Right hindlimb (tissue), 1 donor: ENCODE measurements at regions not wholly inside any gene's neighbourhood (a gene's known extent, or its start where the extent isn't known, plus 50 kb on each side); places are given as distances from the start of the nearest gene placed in this dataset.
A peak's percentile ranks its signal among the peaks of the same experiment; 100 is the strongest.

Source experiments
- DNase-seq: peaks from one replicate; pipeline ENCODE4 v3.0.0-alpha.2; 2018

DNA sequence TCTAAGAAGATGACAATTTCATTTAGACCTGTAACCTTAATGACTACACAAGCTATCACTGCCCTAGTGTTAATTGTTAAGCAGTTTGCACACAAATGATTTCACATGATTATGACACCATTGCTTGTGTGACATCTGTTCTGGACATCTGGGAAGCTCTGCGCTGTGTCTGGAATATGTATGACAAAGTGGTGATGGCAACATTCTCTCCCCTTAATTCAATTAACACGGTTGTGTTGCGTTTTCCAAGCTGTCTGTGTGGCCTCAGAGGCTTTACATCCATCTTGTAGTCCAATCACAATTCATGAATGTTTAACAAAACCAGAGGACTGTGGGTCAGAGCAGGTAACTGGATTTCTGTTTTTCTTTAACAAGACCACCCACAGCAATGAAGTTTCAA, 204.4 kb downstream of the COG6 start:
- DNase-seq, result no peak

DNA sequence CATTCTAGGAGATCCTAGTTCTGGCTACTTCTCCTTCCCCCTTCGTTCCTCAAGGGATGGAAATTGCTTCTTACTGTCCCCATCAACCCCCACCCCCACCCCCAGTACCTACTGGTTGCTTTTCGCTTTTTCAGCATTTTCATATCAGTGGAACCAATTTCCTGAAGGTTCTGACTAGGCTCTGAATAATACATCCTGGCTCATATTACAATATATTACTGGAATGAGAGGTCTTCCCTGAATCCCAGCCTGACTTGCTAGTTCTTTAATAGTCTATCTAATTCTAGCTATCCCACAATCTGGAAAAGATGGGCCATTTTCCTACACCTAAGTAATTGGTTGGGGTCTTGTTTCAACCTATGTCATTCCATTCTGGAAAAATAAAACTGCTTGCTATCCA, 207.4 kb downstream of the COG6 start:
- DNase-seq, result no peak

DNA sequence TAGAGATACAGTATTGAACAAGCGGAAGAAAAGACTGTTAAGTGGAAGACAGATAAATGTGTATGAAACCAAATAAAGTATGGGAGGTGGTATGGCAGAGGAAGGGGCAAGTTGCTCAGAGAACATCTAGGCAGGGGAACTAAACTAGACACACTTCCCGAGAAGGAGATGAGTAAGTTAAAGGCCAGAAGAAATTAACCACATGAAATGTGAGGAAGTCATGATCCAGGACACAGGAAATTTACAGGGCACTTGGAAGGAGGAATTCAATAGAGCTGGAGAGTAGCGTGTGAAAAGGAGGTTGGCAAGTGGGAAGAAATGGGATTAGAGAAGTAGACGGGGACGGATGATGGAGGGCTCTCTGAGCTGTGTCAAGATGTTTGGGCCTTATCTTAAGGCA, 208.8 kb downstream of the COG6 start:
- no peak for DNase-seq

DNA sequence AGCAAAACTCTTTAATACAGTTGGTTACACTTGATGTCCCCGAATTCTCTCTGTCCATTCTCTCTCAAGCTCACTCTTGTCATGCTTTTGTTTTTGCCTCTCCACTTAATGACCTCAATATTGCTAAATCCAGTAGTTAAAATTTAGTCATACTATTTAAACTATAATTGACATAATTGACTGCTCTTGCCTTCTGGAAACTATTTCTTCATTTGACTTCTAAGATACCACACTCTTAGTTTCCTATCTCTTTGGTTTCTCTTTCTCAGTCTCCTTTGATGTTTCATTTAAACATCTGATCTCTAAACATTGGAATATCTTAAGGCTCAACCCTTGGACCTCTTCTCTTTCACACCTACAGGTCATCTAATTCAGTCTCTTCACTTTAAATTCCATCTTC, 211.3 kb downstream of the COG6 start:
- no peak for DNase-seq

DNA sequence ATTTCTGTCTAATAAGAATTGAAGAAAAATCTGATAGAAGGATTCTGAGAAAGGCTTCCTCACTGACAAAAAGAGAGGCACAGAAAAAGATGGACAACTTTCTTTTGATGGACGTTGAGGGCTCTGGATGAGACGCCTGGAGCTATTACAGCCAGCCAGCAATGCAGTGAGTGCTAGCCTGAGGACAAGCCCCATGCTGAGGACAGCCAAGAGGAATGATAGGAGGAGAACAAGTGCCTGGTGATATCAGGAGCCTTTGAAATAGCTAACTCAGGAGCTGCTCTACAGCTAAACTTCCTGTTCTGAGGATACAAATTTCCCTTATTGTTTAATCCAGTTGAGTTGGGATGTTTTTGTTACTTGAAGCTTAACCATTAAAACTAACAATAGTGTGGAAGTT, 212.3 kb downstream of the COG6 start:
- DNase-seq, result no peak

DNA sequence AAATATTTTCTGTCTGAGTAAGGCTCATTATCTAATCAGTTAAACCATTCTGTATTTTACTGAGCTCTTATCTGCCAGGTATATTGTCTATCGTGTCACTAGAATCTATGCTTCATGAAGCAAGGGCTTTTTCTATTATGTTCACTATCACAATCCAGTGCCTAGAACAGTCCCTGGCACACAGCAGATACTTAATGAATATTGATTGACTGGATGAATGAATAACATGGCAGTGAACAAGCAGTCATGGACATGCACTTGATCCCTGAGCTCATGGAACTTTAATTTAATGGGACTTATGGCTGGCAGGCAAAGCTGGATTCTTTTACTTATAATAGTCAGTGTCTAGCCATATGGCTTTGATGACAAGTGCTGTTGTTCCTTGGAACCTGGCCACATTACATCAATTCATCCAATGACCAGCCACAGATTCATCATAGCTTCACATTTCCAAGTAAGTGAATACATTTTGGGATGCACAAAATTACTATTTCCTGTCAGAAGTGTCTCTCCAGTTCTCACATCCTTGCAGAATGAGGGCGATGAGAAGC, 214.8 kb downstream of the COG6 start:
- no peak for DNase-seq

DNA sequence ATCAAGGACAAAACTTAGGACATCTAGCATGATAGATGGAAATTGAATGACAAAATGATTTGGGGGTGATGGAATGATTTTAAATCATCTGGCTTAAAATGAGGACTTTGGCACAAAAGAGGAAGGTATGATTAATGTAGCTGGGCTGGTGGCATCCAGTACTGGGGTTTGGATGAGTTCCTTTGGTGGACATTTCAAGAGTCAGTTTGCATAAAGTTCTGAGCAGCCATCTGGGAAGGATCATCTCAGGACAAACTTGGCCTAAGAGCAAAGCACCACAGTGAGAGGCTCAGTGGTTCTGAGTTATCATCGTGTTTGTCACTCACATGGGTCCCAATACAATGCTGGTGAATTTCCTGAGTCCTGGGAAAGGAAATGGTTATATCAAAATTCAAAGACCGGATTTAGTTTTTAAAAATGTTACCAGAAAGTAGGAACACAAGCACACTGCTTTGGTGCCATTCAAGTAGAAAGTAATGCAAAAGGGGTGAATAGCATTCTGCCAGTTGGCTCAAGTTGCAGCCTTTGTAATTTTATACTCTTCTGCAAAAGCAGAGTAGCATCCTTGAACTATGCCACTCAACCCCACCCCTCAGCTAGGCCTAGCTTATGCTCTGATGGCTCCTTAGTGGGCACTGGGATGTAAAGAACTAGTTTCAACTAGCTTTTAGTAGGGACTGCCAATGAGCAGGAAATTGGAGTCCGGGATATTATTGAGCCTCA, 219.0 kb downstream of the COG6 start:
- DNase-seq, result no peak

DNA sequence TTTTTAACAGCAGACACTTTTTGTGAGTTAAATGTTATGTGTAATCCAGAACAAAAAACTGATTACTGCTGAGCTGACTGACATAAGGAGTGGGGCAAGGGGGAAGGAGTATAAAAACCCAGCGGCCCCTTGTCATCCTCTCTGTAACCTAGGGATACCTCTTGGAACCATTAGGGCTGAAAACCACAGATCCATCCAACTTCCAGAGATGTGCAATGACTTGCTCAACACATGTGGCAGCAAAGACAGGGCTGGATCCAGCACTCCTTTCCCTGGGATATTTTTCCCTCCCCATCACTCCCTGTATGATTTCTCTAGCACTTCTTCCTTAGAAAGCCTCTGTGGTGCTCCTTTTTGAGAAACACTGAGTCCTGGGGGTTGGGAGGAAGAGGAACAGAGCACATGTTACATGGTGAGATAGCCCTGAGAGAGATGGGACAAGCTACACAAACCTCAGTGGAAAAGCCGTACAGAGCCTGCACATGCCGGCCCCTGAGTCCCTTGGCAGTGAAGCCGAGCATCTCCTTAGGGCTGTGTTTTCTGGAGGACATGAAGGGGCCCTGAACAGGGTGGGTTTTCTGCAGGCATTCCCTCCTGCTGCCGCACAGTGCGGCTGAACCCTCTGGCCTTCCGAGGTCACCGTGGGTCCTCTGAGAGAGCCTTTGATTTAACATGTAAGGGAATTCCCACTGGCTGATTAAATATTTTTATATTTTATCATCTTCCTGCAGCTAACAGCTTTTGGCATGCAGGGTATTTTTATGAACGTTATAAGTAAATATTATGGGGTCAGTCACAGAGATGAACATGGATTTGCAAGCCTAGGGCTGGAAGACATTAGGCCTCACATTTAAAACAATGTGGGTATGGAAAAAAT, 219.9 kb downstream of the COG6 start:
- no peak for DNase-seq

DNA sequence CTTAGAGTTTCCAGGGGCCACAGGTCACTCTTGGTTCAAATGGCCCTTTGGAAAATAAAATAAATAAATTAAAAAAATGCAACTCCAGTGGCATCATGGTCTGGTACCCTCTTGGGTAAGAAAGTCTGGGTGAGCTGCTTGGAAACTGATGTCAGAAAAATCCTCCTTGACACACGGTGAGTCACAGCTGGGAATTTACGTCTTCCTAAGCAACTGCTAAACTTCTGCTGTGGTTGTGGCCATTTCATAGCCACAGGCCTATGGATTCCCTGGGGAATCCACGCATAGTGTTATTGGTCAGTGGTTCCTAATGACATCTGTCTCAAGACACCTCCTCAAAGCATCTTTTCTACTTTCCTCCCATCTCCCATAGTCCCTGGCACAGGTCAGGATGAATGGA, 220.8 kb downstream of the COG6 start:
- no peak for DNase-seq

DNA sequence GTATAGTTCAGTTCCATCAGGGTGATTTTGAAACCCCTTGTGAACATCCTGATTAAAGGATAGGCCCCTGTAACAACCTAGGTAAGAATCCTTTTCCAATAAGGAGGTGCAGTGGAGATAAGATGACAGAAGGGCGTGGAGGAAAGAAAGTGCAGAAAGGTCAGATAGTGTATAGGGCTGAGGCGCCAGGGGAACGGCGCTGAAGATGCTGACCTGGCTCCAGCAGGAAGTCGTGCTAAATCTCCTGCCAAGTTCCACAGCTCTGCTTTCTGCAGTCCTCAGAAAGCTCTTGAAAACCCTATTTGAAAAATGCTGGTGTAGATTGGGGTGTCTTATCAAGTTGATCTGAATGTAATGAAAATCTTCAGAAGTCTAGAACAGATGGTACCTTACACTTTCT, 221.7 kb downstream of the COG6 start:
- DNase-seq, result no peak

DNA sequence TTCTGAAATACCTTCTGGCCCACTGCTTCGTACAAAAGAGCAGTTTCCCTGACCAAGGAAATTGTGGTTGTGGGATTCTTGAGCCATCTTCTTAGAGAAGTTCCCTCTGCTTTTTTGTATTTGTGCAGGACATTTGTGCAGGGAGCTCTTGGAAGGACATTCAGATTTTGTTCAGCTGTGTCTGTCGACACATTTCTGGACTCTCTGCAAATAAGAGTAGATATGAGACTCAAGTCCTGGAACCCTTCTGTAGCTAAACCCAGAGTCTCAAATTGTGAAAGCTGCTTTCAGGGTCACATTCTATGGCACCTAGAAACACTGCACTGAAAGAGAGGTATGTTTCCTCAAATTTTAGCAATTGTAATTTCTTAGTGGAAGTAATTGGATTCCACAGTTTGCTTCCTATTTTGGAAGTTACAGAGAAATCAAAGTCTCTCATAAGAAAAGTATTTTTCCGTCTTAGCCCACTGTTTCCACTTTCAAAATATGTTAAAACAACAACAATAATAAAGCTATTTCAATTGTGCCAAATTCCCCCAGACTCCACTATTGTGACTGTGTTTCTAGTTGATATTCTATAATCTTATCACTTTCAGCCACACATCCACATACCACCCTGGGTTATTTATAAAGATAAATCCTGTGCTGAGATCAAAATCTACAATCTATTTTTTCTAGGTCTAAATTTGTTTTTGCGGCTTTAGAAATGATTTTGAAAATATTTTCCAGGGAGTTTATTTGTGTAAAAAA, 224.0 kb downstream of the COG6 start:
- DNase-seq, result no peak

DNA sequence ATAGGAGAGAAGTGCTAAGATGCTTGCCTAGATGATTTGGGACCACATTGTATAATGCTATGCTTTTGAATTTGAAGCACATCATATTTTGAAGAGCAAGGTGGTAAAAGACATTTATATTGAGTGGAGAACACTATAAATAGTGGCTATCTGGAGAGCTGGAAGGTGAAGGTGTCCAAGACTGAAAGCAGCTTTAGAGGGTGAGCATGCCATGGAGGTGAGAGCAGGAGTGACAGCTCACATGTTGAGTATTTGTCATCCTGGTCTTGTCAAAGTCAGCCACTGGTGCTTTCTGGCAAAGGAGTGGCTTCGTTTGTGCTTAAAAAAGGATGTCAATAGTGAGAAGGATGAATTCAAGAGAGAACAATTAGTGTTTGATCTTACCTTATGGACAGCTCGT, 225.9 kb downstream of the COG6 start:
- DNase-seq, result no peak

DNA sequence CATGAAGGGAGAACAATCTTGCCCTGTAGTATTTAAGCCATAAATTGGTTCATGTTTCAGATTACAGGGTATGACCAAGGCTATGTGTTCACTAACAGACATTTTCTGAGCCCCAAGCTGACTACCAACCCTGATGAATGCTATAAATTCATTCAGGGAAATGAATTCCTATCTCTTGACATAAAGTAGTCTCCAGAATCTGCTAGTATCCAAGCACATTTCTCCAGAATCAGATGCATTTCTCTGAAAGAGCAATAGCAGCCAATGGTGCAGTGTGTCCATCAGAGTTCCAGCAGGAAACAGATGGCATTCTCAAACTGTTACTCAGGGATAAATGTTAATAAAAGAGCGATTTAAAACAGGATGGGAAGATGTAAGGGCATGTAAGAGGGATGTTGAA, 226.4 kb downstream of the COG6 start:
- no peak for DNase-seq

DNA sequence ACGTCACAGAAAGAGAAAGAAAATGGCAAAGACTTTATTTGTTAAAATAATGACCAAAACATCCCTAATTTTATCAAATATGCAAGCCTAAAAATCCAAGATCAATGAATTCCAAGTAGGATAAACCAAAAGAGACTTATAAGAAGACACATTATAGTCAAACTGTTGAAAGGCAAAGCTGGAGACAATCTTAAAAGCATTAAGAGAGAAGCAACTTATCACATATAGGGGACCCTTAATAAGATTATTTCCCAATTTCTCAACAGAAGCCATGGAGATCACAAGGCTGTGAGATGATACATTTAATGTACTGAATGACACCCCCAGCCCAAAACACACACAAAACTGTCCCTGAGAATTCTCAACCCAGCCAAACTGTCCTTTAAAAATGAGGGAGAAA, 228.7 kb downstream of the COG6 start:
- no peak for DNase-seq

DNA sequence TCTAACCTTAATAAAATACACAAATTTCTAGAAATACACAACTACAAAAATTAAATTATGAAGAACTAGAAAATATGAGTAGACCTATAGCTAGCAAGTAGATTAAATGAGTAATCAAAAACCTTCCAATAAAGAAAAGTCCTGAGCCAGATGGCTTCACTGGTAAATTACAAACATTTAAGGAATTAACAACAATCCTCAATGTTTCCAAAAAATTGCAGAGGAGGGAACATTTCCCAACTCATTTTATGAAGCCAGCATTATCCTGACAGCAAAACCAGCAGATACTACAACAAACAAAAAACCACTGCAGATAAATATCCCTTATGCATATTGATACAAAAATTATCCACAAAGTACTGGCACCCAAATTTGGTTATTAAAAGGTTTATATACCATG, 230.9 kb downstream of the COG6 start:
- no peak for DNase-seq

DNA sequence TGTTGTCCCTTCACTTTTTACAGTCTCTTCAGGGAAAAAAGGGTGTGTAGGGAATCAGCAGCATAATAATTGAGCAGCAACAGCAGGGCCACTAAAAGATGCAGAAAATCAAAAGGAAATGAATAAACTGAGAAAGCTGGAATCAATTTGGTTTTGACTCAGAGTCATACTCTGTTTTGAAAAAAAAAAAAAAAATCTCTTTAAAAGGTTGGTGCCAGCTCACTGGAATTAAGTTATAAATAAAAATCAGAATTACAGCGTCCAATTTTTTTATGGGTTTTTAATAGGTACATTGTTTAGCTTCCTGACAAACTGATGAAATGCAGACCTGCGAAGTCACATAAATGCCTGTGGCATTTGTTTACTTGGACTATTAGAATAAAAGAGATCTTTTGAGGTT, 231.9 kb downstream of the COG6 start:
- no peak for DNase-seq

DNA sequence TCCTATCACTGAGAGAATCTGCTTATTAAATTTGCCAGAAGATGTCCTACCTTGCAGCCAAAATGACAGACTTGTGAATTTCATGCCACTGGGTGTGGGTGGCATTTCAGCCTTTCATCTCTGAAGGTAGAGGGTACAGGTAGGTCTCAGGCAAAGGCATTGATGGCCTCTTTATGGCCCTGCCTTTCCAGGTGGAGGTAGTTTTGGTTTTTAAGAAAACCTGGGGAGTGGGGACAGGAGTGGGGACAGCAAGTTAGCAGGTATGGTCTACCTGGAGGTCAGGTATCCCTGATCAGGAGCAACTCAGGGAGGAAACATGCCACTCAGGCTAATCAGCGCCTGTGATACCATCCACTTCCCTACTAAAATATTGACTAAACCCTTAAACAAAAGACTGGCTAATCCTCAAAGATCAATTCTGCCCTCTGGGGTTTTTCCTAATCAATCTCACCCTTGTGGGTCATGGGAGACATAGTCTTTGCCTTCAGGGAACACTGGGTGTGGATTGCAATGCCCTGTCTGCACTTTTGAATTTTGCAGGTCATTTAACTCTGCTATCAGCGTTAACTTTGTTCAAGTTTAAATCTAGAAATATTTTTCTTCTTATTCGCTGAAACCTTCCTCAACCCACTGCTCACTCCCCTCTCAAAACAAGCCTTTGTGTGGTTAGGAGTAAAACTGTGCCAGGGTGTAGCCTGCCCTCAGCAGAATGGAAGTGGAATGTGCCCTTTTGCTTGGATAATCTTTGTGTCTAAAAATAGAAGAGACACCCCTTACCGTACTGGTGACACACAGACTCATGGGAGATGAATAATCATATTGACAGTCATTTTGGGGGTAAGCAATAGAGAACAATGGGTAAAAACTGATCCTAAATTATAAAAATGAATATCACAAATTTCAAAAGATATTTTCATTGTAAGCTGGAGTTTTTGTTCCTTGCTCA, 233.7 kb downstream of the COG6 start:
- no peak for DNase-seq

DNA sequence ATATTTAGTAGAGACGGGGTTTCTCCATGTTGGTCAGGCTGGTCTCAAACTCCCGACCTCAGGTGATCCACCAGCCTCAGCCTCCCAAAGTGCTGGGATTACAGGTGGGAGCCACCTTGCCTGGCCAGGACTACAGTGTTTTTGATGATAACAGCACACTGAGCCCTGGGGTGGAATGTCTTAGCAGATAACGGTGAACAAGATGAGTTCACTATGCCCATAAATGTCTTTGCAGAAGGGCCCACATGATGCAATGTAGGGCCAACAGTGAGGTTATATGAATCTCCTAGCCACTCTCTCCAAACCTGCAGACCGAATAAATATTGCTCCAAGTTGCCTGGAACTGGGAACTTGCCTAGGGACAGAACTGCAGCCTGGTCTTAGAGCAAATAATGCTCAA, 235.1 kb downstream of the COG6 start:
- DNase-seq, result no peak

DNA sequence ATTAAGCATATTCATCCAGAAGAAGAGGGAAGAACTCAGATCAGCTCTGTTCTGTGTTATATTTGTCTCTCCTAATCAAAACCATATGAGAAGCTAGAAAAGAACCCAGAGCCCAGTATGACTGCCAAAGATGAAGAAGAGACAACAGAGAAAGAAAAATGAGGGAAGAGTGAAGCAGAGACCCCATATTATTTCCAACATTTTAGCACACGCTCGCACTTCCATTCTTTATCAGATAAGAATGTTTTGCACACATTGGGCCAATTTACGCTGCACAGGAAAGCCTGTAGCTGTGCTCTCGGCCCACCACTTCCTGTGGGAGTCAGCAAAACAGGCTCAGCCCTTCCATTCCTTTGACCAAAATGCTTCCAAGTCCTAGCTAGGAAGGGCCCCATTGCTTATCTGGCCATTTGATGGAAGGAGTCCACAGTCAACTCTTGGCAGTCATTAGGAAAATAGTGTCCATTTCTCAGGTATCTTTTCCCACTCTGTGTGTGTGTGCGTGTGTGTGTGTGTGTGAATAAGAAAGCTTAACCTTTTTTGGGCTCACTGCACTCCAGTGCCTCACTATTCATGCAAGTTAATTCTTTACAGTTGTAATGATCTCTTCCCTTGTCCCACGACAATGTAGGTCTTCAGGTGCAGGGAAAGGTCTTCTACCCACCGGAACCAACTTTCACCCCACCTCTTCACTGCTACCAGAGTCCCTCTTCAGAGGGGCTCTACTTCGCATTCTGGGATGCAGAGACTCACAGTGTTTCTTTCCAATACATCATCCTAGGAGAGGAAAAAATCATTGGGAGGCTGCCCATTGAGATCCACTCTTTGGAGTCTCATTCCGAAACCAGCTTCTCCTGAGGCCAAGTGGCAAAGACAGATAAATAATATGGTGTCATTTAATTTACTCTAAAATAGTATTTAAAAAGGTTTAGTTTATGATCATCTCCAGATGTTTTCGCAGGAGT, 237.5 kb downstream of the COG6 start:
- DNase-seq, result peak; percentile 35

DNA sequence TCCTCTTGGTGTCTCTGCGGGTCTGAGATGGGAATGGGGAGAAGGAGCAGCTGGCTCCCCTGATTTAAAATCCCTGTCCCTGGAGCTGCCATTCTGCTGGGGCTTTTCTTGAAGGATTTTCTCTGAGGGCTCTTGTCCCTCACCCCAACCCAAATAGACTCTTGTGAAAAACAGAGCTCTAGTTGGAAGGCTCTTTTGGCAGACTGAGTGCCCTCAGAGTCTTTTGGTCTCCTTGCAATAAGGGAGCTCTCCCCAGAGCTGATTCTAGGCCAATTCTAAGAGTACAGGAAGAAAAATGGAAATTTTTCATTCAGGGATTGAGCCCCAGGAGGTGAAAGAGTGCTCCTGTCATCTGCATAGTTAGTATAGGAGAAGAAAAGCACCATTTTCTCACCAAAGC, 238.3 kb downstream of the COG6 start:
- DNase-seq, result no peak

DNA sequence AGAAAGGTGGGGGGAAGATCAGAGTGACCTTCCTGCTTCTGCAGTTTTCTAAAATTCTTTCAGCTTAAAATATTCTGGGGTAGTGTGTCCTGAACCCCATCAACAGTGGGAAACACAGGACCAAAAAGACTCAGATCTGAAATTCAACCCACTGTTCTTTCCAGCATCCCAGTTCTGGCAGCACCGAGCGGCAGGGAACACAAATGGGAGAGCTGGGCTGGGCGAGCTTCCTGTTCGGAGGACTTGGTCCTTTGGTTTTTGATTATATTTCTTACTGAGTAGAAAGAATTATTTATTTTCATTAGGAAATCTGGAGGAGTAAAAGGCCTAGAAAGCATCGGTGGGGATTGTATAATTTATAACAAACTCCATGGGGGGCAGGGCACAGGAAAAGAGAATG, 239.1 kb downstream of the COG6 start:
- no peak for DNase-seq
